Urothelium cell line (cell line): ENCODE measurements at regions not wholly inside any gene's neighbourhood (a gene's known extent, or its start where the extent isn't known, plus 50 kb on each side); places are given as distances from the start of the nearest gene placed in this dataset.
"Not testable (repeated sequence)": the region's sequence is repeated elsewhere in the genome, so short reads cannot be mapped to it uniquely, and the experiment has no call there.

ENCODE experiments used
- DNase-seq: peaks from one replicate; pipeline ENCODE4 v3.0.0; 2011; ENCODE audit warnings: low spot score, mixed read lengths
- FAIRE-seq: peaks from 2 replicates; lab custom pipeline; 2011; peaks lifted over from hg19 to GRCh38; lab: Jason Lieb, UNC

- DNase-seq (no peak), FAIRE-seq (no peak)
Observed at GRCh38 chr9:79390781-79391770, 180.7 kb upstream of the TLE4 start.

- no peak for DNase-seq
- FAIRE-seq, result no peak
Observed at GRCh38 chr9:79395228-79395627, 176.5 kb upstream of the TLE4 start.

- no peak for DNase-seq
- no peak for FAIRE-seq
Observed at GRCh38 chr9:79395755-79396154, 176.0 kb upstream of the TLE4 start.

- FAIRE-seq, result no peak
- no peak for DNase-seq
Observed at GRCh38 chr9:79396168-79396567, 175.6 kb upstream of the TLE4 start.

GRCh38 chr9:79403495-79403894, 168.3 kb upstream of the TLE4 start:
- no peak for FAIRE-seq
- no peak for DNase-seq

GRCh38 chr9:79408200-79408599, 163.6 kb upstream of the TLE4 start:
- no peak for FAIRE-seq
- DNase-seq, result no peak

- FAIRE-seq, result no peak
- no peak for DNase-seq
Observed at GRCh38 chr9:79408617-79409016, 163.1 kb upstream of the TLE4 start.

GRCh38 chr9:79409182-79409823, 162.5 kb upstream of the TLE4 start:
- no peak for DNase-seq
- no peak for FAIRE-seq

- DNase-seq (no peak), FAIRE-seq (no peak)
Observed at GRCh38 chr9:79425840-79426239, 145.9 kb upstream of the TLE4 start.

- FAIRE-seq, result no peak
- DNase-seq, result no peak
Observed at GRCh38 chr9:79428422-79428821, 143.3 kb upstream of the TLE4 start.

GRCh38 chr9:79430619-79431018, 141.1 kb upstream of the TLE4 start:
- FAIRE-seq (no peak), DNase-seq (no peak)

- DNase-seq (no peak), FAIRE-seq (no peak)
Observed at GRCh38 chr9:79431019-79431679, 140.6 kb upstream of the TLE4 start.

GRCh38 chr9:79432485-79432884, 139.3 kb upstream of the TLE4 start:
- DNase-seq, result no peak
- FAIRE-seq, result no peak

GRCh38 chr9:79433703-79434102, 138.1 kb upstream of the TLE4 start:
- FAIRE-seq, result no peak

GRCh38 chr9:79439221-79439620, 132.5 kb upstream of the TLE4 start:
- not testable (repeated sequence) for FAIRE-seq, DNase-seq

More at GRCh38 chr9:79433703-79434102, 138.1 kb upstream of the TLE4 start:
- DNase-seq, result no peak

GRCh38 chr9:79446523-79447307, 125.0 kb upstream of the TLE4 start:
- no peak for FAIRE-seq

GRCh38 chr9:79447308-79447605, 124.5 kb upstream of the TLE4 start:
- FAIRE-seq, result no peak
- DNase-seq, result no peak

More at GRCh38 chr9:79446523-79447307, 125.0 kb upstream of the TLE4 start:
- no peak for DNase-seq

GRCh38 chr9:79447762-79448161, 124.0 kb upstream of the TLE4 start:
- no peak for FAIRE-seq

GRCh38 chr9:79452265-79452664, 119.5 kb upstream of the TLE4 start:
- FAIRE-seq, result no peak
- DNase-seq, result no peak

More at GRCh38 chr9:79447762-79448161, 124.0 kb upstream of the TLE4 start:
- DNase-seq, result no peak

GRCh38 chr9:79461712-79462111, 110.1 kb upstream of the TLE4 start:
- no peak for DNase-seq
- FAIRE-seq, result no peak

GRCh38 chr9:79465156-79465555, 106.6 kb upstream of the TLE4 start:
- FAIRE-seq (no peak), DNase-seq (no peak)
